ENCODE measurements at regions not wholly inside any gene's neighbourhood (a gene's known extent, or its start where the extent isn't known, plus 50 kb on each side); places are given as distances from the start of the nearest gene placed in this dataset.
A peak's percentile ranks its signal among the peaks of the same experiment; 100 is the strongest.

- no peak overlapping the region for H3K4me3 ChIP-seq (ENCODE audit: low read depth in 1 of 5, low read length in 5 of 5)
- H3K4me1 ChIP-seq (ENCODE audit: control insufficient read depth in 5 of 5, insufficient read depth in 5 of 5, low read length in 5 of 5), result peaks cover 31 to 64% (median 56%) of the 10 kb centered on the region in 5 donors
- no peak overlapping the region for H3K9ac ChIP-seq (ENCODE audit: low read length in 5 of 5)
- no peaks in the 10 kb centered on the region for H3K27me3 ChIP-seq (ENCODE audit: control insufficient read depth in 5 of 5, insufficient read depth in 4 of 5, low read length in 5 of 5)
- H3K27ac ChIP-seq (ENCODE audit: low read depth, low read length), result no peak overlapping the region
- no peaks in the 10 kb centered on the region for H3K9me3 ChIP-seq (ENCODE audit: control insufficient read depth in 5 of 5, low read length in 5 of 5)
- no peaks in the 10 kb centered on the region for H3K36me3 ChIP-seq (ENCODE audit: control insufficient read depth in 5 of 5, insufficient read depth in 5 of 5, low read length in 5 of 5)
Measured at GRCh38 chr14:61106271-61106958, 125.4 kb downstream of the SLC38A6 start.

- H3K27ac ChIP-seq (ENCODE audit: low read depth, low read length), result peak overlapping the region; percentile 86
- H3K4me1 ChIP-seq (ENCODE audit: control insufficient read depth in 5 of 5, insufficient read depth in 5 of 5, low read length in 5 of 5), result peaks cover 33 to 65% (median 55%) of the 10 kb centered on the region in 5 donors
- no peaks in the 10 kb centered on the region for H3K27me3 ChIP-seq (ENCODE audit: control insufficient read depth in 5 of 5, insufficient read depth in 4 of 5, low read length in 5 of 5)
- H3K9ac ChIP-seq (ENCODE audit: low read length in 5 of 5), result peak overlapping the region in 1 of 5 donors; percentile 11
- peak overlapping the region in 2 of 5 donors; percentile 6 to 11 for H3K4me3 ChIP-seq (ENCODE audit: low read depth in 1 of 5, low read length in 5 of 5)
- H3K36me3 ChIP-seq (ENCODE audit: control insufficient read depth in 5 of 5, insufficient read depth in 5 of 5, low read length in 5 of 5), result no peaks in the 10 kb centered on the region
- H3K9me3 ChIP-seq (ENCODE audit: control insufficient read depth in 5 of 5, low read length in 5 of 5), result no peaks in the 10 kb centered on the region
Measured at GRCh38 chr14:61104358-61104757, 123.3 kb downstream of the SLC38A6 start.

DNA sequence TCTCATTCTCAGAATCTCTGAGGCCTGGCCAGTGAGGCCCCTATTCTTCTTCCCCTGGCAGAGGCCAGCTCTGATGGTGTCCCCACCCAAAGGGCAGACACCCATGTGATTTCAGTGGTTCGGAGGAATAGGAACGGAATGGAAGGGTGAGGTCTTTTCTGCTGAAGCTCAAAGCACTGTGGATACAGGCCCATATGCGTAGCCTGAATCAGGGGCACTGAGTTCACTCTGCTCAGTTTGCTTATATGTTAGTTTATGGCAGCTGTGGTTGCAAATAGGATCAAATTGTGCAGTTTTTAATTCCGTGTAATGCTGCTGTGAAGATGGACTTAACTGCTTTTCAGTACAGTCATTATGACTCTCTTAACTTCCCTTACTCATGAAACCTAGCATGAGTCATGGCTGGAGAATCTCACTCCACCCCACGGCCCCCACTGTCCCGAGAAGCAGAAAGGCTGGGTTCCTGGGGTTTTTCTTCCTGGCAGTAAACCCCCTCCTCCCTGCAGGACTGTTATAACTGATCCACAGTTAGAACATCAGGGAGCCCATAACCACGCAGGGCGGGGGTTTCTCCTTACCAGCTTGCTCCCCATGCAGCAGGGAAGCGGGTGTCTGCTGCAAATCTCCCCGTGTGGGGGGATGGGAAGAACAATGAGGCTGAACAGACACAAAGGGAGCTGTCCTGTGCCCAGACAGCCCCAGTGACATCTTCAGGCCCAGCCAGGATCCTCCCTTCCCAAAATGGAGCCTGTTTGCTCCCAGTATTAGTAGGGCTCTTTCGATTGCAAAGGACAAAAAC lies 122.7 kb downstream of the SLC38A6 start:
- H3K9me3 ChIP-seq (ENCODE audit: control insufficient read depth in 5 of 5, low read length in 5 of 5), result no peaks in the 10 kb centered on the region
- peak overlapping the region in 4 of 5 donors; percentile 6 to 37 (median 28) for H3K4me3 ChIP-seq (ENCODE audit: low read depth in 1 of 5, low read length in 5 of 5)
- peaks cover 33 to 61% (median 53%) of the 10 kb centered on the region in 5 donors for H3K4me1 ChIP-seq (ENCODE audit: control insufficient read depth in 5 of 5, insufficient read depth in 5 of 5, low read length in 5 of 5)
- H3K36me3 ChIP-seq (ENCODE audit: control insufficient read depth in 5 of 5, insufficient read depth in 5 of 5, low read length in 5 of 5), result no peaks in the 10 kb centered on the region
- peak overlapping the region; percentile 86 for H3K27ac ChIP-seq (ENCODE audit: low read depth, low read length)
- H3K9ac ChIP-seq (ENCODE audit: low read length in 5 of 5), result peak overlapping the region in 2 of 5 donors; percentile 11 to 36
- H3K27me3 ChIP-seq (ENCODE audit: control insufficient read depth in 5 of 5, insufficient read depth in 4 of 5, low read length in 5 of 5), result no peaks in the 10 kb centered on the region

- peak overlapping the region in 1 of 5 donors; percentile 36 for H3K9ac ChIP-seq (ENCODE audit: low read length in 5 of 5)
- H3K36me3 ChIP-seq (ENCODE audit: control insufficient read depth in 5 of 5, insufficient read depth in 5 of 5, low read length in 5 of 5), result no peaks in the 10 kb centered on the region
- peak overlapping the region; percentile 86 for H3K27ac ChIP-seq (ENCODE audit: low read depth, low read length)
- H3K9me3 ChIP-seq (ENCODE audit: control insufficient read depth in 5 of 5, low read length in 5 of 5), result no peaks in the 10 kb centered on the region
- H3K27me3 ChIP-seq (ENCODE audit: control insufficient read depth in 5 of 5, insufficient read depth in 4 of 5, low read length in 5 of 5), result no peaks in the 10 kb centered on the region
- peaks cover 29 to 51% (median 43%) of the 10 kb centered on the region in 5 donors for H3K4me1 ChIP-seq (ENCODE audit: control insufficient read depth in 5 of 5, insufficient read depth in 5 of 5, low read length in 5 of 5)
- H3K4me3 ChIP-seq (ENCODE audit: low read depth in 1 of 5, low read length in 5 of 5), result peak overlapping the region in 1 of 5 donors; percentile 22
Measured at GRCh38 chr14:61102549-61103466, 121.8 kb downstream of the SLC38A6 start.

Data from subcutaneous abdominal adipose tissue (tissue), 5 donors.